ENCODE measurements at regions not wholly inside any gene's neighbourhood (a gene's known extent, or its start where the extent isn't known, plus 50 kb on each side); places are given as distances from the start of the nearest gene placed in this dataset.

- in situ Hi-C loops (cut with MboI; ENCODE audit: low sequenced_read_pairs, unreplicated experiment): loop anchor here (25.0 kb wide), 1 partner anchor 549 kb away; no protein-coding TSS in a partner anchor
- TF ChIP-seq CTCF (IDR thresholded peaks at IDR 0.05; ENCODE audit: borderline replicate concordance, control extremely low read depth, extremely low read depth, insufficient read depth, missing control alignments): no peak
- DNase-seq (ENCODE audit: low spot score): no peak
Observed at GRCh38 chr5:154611341-154611767, 133.3 kb upstream of the HAND1 start.

GRCh38 chr5:154610321-154611154 lies 132.5 kb upstream of the HAND1 start:
- peak; percentile 96 for TF ChIP-seq CTCF (IDR thresholded peaks at IDR 0.05; ENCODE audit: borderline replicate concordance, control extremely low read depth, extremely low read depth, insufficient read depth, missing control alignments)
- in situ Hi-C loops (cut with MboI; ENCODE audit: low sequenced_read_pairs, unreplicated experiment): loop anchor here (25.0 kb wide), 1 partner anchor 548 kb away; no protein-coding TSS in a partner anchor
- DNase-seq (ENCODE audit: low spot score): peak; percentile 94

- DNase-seq (ENCODE audit: low spot score): no peak
- no peak for TF ChIP-seq CTCF (IDR thresholded peaks at IDR 0.05; ENCODE audit: borderline replicate concordance, control extremely low read depth, extremely low read depth, insufficient read depth, missing control alignments)
- in situ Hi-C loops (cut with MboI; ENCODE audit: low sequenced_read_pairs, unreplicated experiment): loop anchor here (5.0 to 25.0 kb wide), 2 partner anchors 132 to 547 kb away; partner anchors contain the start of gene HAND1
Observed at GRCh38 chr5:154609251-154609650, 131.2 kb upstream of the HAND1 start.

GRCh38 chr5:154608531-154609011 lies 130.5 kb upstream of the HAND1 start:
- DNase-seq (ENCODE audit: low spot score): no peak
- TF ChIP-seq CTCF (IDR thresholded peaks at IDR 0.05; ENCODE audit: borderline replicate concordance, control extremely low read depth, extremely low read depth, insufficient read depth, missing control alignments): no peak
- in situ Hi-C loops (cut with MboI; ENCODE audit: low sequenced_read_pairs, unreplicated experiment): loop anchor here (5.0 to 25.0 kb wide), 2 partner anchors 131 to 546 kb away; partner anchors contain the start of gene HAND1

- no peak for DNase-seq (ENCODE audit: low spot score)
- in situ Hi-C loops (cut with MboI; ENCODE audit: low sequenced_read_pairs, unreplicated experiment): loop anchor here (5.0 to 25.0 kb wide), 2 partner anchors 130 to 545 kb away; partner anchors contain the start of gene HAND1
- no peak for TF ChIP-seq CTCF (IDR thresholded peaks at IDR 0.05; ENCODE audit: borderline replicate concordance, control extremely low read depth, extremely low read depth, insufficient read depth, missing control alignments)
Observed at GRCh38 chr5:154607746-154608145, 129.7 kb upstream of the HAND1 start.

- DNase-seq (ENCODE audit: low spot score): no peak
- in situ Hi-C loops (cut with MboI; ENCODE audit: low sequenced_read_pairs, unreplicated experiment): loop anchor here (5.0 to 25.0 kb wide), 2 partner anchors 129 to 544 kb away; partner anchors contain the start of gene HAND1
Observed at GRCh38 chr5:154606246-154606645, 128.2 kb upstream of the HAND1 start.

More at GRCh38 chr5:154606246-154606645, 128.2 kb upstream of the HAND1 start:
- no peak for TF ChIP-seq CTCF (IDR thresholded peaks at IDR 0.05; ENCODE audit: borderline replicate concordance, control extremely low read depth, extremely low read depth, insufficient read depth, missing control alignments)

Measured in GM13976 (cell line).